HG02870 (cell line): ENCODE measurements at regions not wholly inside any gene's neighbourhood (a gene's known extent, or its start where the extent isn't known, plus 50 kb on each side); places are given as distances from the start of the nearest gene placed in this dataset.
"Not testable (repeated sequence)": the region's sequence is repeated elsewhere in the genome, so short reads cannot be mapped to it uniquely, and the experiment has no call there.

ENCODE experiments used
- ATAC-seq: cut with Tn5 transposase; IDR thresholded peaks from one replicate; pipeline ENCODE4 v1.9.1; 2021; ENCODE audit warnings: mild to moderate bottlenecking, moderate library complexity; ENCODE audit not compliant: unreplicated experiment

DNA sequence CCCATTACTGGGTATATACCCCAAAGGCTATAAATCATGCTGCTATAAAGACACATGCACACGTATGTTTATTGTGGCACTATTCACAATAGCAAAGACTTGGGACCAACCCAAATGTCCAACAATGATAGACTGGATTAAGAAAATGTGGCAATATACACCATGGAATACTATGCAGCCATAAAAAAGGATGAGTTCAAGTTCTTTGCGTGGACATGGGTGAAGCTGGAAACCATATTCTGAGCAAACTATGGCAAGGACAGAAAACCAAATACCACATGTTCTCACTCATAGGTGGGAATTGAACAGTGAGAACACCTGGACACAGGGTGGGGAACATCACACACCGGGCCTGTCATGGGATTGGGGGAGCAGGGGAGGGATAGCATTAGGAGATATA, 54.4 kb upstream of the MUCL1 start:
- ATAC-seq, result not testable (repeated sequence)

DNA sequence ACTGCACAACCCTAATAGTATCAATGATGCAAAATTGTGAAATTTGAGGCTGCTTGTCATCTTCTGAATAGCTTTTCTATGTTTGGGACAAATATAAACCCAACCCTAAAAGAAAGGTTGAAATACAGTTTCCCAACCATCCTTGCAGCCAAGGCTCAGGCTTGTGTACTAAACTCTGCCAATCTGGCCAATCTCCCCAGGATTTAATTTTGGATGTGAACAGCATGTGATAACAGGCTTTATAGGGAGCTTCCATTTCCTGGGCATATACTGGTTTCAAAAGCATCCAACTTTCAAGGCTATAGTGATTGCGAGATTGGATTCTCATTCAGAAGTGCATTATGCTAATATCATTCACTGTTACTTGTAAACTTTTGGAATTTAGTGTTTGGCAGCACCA, 55.7 kb upstream of the MUCL1 start:
- no peak for ATAC-seq

DNA sequence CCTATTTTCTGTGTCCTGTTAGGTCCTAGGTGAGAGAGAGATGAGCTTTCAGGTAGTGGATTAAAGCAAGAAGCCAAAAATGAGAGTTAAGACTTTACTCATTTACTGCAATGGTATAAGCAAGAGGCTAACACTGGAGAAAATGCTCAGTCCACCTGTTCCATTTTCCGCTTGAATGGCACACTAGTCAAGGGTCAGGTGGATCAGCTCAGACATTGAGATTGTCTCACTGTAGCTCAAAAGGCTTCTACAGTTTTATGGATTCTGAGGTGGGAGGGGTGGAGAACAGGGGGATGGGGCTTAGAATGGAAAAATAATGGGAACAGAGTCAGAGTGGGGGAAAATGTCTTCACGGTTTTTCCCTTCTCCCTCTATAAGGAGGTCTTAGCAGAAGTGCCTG, 57.3 kb upstream of the MUCL1 start:
- ATAC-seq, result no peak

DNA sequence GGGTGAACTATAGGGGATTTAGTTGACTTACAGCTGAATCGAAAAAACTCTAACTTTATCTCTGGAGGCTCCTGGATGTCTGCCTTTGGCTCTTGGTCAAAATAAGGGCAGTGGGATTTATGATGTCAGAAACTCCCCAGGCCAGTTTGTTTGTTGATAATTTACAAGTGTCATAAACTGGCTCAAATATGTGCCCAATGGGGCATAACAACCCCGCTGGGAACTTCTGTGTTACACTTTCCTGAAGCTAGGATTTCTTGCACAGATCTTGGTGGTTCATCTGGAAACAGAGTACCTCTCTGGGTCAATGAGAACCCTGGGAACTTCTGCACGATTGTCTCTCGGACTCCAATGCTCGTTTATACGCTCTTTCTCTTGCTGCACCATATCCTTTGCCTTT, 58.7 kb upstream of the MUCL1 start:
- no peak for ATAC-seq

DNA sequence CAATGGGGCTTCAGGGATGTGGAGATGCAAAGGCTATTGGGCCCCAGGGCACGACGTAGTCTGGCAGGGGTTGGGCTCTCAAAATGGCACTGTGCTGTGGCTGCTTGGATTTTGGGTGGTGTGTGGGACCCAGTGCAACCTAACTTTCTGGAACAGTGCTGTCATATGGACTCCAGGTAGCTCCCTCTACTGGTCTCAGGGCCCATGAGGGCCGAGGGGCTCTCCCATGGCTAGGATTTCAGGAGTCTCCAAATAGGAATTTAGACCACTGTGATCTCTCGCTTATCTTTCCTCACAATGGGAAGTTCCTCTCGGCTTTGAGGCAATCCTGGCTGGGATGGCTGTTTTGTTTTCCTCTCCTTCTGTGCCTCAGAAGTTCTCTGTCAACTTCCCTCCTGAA, 68.2 kb upstream of the MUCL1 start:
- ATAC-seq, result no peak

DNA sequence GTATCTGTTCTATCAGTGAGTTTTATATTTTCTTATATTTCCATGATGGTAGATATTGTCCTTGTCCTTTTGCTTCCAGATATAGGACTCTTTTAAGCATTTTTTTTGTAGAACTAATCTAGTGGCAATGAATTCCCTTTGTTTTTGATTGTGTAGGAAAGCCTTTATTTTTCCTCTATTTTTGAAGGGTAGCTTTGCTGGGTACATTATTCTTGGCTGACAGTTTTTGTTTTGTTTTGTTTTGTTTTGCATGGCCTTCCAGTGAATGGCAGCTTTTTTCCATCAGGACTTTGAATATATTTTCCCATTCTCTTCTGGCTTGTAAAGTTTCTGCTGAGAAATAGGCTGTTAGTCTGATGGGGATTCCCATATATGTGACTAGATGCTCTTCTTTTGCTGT, 70.2 kb upstream of the MUCL1 start:
- no peak for ATAC-seq

DNA sequence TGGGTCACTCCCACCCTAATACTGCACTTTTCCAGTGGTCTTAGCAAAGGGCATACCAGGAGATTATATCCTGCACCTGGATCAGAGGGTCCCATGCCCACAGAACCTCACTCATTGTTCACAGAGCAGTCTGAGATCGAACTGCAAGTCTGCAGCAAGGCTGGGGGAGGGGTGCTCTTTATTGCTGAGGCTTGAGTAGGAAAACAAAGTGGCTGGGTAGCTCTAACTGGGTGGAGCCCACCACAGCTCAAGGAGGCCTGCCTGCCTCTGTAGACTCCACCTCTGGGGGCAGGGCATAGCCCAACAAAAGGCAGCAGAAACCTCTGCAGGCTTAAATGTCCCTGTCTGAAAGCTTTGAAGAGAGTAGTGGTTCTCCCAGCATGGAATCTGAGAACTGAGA, 77.3 kb upstream of the MUCL1 start:
- ATAC-seq, result not testable (repeated sequence)

DNA sequence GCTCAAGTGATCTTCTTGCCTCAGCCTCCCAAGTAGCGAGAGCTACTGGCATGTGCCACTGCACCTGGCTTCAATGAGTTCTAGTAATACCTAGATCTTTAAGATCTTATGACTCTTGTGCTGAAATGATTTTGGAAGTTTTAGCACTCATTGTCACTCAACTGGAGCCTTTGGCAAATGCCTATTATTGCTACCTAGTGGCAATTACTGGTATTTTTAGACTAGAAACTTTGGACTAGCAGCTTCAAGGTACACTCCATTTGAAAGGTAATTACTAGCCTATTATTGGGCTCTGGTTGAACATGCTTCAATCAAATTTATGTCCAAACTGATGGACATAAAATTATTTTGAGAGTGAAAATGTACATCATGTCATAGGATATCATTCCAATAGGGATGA, 80.7 kb upstream of the MUCL1 start:
- no peak for ATAC-seq

DNA sequence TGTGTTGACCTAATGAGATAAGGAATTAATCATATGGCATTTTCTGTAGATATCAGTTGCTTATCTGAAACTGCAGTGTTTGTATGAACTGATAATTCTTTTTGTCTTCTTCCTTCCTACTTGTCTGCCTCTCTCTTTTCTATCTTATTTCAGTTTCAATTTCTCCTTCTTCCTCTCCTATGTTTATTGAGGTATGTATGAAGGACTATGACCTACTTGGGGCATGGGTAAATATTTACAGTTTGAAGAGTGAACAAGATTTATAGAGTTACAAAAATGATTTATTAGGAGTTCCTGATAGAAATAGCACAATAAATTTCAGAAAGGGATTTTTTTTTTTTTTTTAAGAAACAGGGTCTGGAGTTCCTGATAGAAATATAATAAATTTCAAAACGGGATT, 88.7 kb upstream of the MUCL1 start:
- no peak for ATAC-seq

DNA sequence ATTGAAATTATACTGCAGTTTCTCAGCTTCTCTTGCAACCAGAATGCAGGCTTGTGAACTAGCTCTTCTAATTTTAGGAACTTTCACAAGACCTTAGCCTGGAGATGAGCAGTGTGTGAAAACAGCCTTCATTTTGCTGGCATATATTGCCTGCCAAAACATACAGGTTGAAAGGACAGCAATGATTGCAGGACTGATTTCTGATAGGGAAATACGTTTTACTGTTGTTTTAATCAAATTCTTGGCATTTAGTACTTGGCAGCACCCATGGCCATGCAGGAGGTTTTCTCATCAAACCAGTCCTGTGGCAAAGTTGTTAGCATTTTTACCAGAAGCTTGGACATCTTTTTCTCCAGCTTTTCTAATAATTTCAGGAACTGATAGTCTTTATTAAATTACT, 91.9 kb upstream of the MUCL1 start:
- ATAC-seq, result no peak

DNA sequence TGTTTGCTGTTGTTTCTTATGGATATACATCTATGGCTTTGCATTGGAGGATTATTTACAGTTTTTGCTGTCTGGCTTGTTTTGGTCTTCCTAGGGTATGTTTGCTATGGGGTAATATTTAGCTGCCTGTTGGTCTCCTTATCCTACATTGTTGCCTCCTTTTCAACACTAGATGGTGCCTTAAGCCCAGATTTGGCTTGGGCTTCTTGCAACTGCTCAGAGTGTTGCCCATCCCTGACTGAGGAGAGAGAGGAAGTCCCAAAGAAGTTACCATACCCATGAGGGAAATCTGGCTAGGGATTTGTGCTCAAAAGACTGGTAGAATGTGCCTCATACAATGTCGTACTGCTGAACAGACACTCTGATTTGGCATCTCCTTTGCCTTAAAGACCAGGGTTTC, 94.6 kb upstream of the MUCL1 start:
- ATAC-seq, result no peak

DNA sequence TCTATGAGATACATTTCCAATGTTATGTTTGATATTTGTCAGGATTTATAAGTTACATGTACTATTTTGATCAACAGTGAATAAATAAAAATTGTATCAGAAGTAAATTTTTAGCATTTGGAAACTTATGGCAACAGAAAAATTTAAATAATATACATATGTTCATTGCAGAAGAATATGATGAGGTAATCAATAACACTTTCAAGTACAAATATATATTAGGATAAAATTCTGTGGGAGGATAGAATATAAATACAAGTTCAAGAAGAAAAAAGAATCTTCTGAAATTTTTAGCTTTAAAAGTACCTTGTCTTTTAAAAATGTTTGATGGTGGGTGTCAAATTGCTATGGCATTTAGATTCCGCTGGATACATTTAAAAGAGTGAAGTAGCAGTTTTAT, 102.8 kb upstream of the MUCL1 start:
- ATAC-seq, result no peak

DNA sequence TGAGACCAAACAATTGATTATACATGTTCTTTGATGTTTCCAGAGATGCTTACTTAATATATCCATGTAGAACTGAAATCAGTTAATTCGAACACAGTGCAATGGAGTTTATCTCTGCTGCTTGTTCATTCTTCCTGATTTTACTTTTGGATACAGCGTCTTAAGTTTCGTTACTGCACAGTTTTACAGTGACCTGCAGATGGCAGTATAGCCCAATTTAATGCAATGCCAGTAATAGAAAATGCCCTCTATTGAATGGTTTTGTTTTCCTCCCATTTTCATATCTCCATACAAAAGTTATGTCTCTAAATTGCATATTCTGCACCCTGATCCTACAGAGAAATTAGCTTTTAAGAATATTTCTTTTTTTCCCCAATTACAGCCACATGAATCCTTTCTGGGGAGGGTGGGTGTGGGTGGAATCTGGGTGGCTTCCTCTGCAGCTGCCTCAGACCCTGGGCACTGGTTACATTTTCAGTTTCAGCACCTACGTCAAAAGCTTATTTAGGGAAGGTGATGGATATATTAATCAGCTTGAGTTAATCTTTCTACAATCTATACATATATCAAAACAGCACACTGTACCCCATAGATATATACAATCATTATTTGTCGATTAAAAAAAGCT, 101.1 kb upstream of the DCD start:
- ATAC-seq, result peak; percentile 58

DNA sequence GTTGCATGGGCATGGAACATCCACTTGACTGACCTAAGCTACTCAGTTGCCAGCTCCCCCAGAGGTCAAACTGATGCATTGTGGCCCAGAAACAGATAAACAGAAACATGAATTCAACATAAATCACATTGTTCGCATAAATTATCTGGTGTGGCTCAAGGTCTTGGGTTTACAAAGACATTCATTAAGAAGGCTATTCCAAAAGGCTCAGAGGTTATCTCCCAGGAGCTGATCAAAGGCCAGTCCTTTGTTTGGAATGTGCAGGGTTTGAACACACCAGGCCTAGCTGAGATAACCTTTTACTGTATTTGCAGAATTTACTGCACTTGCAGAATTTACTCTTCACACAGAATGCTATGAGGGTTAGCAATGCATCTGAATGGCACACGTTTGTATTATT, 96.4 kb upstream of the DCD start:
- no peak for ATAC-seq

DNA sequence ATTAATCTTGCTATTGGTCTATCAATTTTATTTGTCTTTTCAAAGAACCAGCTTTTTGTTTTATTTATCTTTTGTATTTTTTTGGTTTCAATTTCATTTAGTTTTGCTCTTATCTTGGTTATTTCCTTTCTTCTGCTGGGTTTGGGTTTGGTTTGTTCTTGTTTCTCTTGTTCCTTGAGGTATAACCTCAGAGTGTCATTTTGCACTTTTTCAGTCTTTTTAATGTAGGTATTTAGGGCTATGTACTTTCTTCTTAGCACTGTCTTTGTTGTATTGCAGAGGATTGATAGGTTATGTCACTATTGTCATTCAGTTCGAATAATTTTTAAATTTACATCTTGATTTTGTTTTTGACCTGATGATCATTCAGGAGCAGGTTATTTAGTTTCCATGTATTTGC, 92.7 kb upstream of the DCD start:
- ATAC-seq, result no peak

DNA sequence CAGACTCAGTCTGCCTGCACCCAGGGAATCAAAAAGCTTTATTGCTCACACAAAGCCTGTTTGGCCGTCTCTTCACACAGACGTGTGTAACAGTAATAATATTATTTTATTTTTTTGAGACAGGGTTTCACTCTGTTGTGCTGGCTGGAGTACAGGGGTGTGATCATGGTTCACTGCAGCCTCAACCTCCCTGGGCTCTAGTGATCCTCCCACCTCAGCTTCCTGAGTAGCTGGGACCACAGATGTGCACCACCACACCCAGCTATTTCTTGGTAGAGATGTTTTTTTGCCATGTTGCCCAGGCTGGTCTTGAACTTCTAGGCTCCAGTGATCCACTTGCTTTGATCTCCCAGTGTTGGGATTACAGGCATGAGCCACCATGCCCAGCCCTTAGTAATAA, 88.4 kb upstream of the DCD start:
- ATAC-seq, result no peak

DNA sequence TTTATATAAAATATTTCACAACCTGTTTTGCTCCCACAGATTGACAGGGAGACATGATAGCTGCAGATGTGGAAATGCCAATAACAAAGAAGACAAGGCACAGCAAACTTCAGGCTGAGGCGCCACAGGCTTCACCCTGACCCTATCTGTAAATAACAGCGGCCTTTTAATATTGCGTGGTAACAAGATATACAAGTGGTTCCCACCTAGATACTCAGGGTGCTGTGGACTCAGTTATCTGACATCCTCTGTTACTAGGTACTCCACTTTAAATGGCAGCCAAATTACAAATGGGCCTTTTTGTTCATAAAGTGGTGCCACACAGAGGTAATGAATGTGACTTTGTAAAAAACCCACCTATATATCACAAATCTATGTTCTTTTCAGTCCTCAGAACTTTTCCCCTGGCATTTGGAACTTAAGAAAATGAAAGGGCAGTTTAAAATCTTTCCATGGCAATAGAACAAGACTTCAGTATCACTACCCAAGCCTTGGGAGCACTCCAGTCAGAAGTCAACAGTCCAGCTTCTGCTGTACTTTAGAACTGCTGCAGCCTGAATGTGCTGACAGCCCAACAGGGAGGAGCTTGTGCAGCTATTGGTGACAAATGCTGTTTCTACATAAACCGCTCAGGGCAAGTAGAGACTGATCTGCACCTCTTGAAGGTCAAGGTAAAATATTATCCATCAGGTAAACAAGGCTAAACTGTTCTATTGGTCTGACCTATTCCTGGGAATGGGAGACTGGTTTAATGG, 86.2 kb upstream of the DCD start:
- no peak for ATAC-seq

DNA sequence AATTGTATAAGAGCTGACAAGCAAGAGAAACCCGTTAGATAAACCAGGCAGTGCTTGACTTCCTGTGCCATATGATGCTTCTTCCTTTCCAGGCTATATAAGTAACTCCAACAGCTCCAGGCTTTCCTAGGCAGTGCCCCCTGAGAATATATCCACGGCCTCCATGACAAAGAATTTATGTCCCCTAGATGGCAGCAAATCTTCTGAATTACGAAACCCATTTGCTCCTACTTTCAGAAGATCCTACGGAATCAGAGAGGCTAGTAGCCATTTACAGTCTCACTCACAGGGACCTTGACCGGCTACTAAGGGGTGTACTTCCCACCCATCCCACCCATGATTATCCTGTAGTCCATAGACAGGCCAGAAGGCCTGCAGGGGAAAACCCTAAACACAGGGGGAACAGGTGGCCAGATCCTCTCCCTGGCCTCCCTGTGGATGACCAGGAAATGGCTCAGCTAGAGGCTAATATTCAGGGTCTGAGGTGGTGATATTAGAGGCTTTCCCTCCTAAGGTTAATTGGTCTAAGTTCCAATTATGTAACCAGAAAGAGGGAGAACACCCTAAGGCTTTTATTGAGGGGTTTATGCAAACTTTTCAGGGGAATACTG, 77.2 kb upstream of the DCD start:
- ATAC-seq, result no peak

DNA sequence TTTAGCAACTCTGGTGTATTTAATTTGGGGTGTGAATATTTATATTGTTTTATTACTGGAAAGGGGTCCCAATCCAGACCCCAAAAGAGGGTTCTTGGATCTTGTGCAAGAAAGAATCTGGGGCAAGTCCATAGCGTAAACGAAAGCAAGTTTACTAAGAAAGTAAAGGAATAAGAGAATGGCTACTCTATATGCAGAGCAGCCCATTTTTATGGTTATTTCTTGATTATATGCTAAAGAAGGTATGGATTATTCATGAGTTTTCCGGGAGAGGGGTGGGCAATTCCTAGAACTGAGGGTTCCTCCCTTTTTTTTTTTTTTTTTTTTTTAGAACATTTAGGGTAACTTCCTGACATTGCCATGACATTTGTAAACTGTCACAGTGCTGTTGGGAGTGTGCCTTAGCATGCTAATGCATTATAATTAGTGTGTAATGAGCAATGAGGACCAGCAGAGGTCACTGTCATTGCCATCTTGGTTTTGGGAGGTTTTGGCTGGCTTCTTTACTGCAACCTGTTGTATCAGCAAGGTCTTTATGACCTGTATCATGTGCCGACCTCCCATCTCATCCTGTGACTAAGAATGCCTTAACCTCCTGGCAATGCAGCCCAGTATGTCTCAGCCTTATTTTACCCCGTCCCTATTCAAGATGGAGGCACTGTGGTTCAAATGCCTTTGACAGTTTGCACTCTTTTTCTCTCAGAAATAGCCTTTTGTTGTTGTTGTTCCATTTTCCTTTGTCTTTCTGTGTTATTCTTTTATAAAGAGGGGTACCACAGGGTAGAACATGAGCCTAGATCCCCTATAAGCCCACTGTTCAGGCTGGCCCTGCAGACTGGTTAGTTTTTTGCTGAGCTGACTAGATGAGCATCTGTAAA, 75.5 kb upstream of the DCD start:
- ATAC-seq, result peak; percentile 74

DNA sequence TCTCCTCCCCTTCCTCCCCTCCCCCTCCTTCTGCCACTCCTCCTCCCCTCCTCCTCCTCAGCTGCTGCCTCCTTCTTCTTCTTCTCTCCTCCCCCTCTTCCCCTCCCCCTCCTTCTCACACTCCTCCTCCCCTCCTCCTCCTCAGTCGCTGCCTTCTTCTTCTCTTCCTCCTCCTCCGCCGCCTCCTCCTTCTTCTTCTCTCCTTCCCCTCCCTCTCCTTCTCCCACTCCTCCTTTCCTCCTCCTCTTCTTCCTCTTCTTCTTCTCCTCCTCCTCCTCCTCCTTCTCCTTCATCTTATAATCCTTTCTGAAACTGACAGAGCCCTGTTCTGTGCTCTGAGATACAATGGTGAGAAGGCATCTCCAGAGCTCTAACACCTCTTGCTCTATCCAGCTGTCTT, 73.1 kb upstream of the DCD start:
- ATAC-seq, result no peak

DNA sequence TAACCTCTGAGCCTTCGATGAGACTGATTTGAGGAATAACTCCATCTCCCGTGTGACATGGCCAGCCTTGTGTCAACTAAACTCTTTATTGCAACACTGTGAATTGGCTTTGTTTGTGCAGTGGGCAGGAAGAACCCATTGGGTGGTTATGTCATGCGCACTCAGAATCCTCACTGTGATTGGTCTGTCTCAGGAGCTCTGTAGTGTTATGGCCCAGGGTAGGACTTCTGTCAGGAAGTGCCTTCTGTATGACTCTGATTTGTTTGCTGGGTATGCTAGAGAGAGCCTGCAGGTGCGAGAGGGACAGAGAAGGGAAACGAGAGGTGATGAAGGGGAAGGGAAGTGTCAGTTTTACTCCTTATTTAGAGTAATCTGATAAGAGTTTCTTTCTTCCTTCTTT, 71.5 kb upstream of the DCD start:
- no peak for ATAC-seq

DNA sequence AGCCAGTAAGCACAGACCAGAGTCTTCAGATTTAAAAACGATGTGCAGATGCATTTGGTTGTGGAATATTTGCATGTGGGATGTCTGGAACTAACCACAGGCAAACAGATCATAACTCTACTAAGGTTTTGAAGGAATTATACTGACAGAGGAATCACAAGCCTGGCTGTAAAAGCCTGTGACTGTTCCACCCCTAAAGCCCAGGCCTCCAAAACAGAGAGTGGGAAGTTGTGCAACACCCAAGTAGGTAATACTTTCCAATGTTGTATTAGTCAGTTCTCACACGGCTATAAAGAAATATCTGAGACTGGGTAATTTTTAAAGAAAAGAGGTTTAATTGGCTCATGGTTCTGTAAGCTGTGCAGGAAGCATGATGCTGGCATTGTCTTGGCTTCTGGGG, 68.1 kb upstream of the DCD start:
- ATAC-seq, result no peak
